H4 (cell line): ENCODE measurements at regions not wholly inside any gene's neighbourhood (a gene's known extent, or its start where the extent isn't known, plus 50 kb on each side); places are given as distances from the start of the nearest gene placed in this dataset.
"Not testable (repeated sequence)": the region's sequence is repeated elsewhere in the genome, so short reads cannot be mapped to it uniquely, and the experiment has no call there.

Experiments
- DNase-seq: peaks from one replicate; pipeline ENCODE4 v3.0.0-alpha.2; 2015; ENCODE audit warnings: low spot score

- DNase-seq: no peak
Measured at GRCh38 chr5:18334949-18335348, 700.7 kb downstream of the TAF11L14 start.

DNA sequence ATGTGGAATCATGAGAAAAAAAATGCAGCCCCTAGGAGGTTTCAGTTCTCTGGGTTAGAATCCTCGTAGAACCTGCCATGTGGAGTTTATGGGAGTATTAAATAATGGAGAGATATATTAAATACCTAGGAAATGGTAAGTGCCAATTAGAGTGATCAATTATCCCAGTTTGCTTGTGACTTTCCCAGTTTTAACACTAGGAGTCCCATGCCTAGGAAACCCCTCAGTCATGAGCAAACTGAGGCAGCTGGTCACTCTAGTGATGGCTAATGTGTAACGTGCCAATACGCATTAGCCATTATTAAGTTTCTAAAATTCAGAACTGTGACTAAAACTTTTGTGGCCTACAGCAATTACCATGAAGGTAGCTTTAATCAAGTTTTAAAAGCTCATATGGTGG lies 720.6 kb downstream of the TAF11L14 start:
- DNase-seq: no peak

- no peak for DNase-seq
Measured at GRCh38 chr5:18357486-18357885, 723.2 kb downstream of the TAF11L14 start.

DNA sequence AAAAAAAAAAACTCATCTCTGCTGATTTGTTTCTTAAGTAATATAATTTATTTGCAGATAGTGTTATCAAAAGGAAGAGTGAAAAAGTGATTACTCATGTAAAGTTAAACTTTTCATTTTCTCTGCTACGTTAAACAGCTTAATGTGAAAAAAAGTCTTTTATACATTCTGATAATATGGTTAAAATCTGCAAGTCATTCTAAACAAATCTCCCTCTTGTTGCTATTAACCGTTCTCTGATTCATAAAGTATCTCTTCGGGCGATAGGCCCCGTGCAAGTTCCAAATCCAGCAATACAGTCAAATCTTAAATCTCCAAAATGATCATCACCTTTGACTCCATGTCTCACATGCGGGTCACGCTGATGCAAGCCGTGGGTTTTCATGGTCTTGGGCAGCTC lies 732.0 kb downstream of the TAF11L14 start:
- no peak for DNase-seq

GRCh38 chr5:18370531-18370930 lies 736.3 kb downstream of the TAF11L14 start:
- DNase-seq: no peak

- no peak for DNase-seq
Measured at GRCh38 chr5:18375641-18376040, 741.4 kb downstream of the TAF11L14 start.

GRCh38 chr5:18378066-18378465 lies 743.8 kb downstream of the TAF11L14 start:
- no peak for DNase-seq

- DNase-seq: no peak
Measured at GRCh38 chr5:18379189-18379588, 744.9 kb downstream of the TAF11L14 start.

DNA sequence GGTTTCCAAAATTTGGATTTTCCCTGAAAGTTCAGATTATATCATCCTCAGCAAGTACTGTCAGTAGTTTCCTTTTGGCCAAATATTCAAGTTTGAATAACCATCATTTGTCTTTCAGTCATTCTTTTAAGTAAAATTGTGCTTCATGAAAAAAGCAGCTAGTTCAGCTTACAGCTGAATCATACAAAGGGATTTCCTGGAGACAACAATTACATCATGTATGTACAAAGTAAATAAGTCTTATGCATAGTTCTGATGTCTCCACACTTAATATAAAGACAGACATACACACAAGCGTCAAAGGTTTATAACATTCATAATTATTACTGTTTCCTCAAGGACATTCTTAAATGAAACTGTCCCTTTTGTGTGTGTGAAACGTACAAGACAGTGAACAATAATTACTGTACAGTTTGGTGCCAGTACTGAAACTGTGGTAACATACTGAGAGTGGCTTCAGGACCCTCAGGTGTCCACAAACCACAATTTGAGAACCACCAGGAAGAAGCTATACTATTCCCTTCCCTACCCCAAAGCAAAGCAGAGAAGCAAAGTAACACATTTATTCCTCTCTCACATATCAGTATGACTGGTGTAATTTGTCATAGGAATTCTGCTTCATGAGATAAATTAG lies 746.6 kb downstream of the TAF11L14 start:
- DNase-seq: no peak

GRCh38 chr5:18393565-18394442 lies 759.5 kb downstream of the TAF11L14 start:
- DNase-seq: peak; percentile 62

GRCh38 chr5:18394443-18394804 lies 760.2 kb downstream of the TAF11L14 start:
- no peak for DNase-seq

DNA sequence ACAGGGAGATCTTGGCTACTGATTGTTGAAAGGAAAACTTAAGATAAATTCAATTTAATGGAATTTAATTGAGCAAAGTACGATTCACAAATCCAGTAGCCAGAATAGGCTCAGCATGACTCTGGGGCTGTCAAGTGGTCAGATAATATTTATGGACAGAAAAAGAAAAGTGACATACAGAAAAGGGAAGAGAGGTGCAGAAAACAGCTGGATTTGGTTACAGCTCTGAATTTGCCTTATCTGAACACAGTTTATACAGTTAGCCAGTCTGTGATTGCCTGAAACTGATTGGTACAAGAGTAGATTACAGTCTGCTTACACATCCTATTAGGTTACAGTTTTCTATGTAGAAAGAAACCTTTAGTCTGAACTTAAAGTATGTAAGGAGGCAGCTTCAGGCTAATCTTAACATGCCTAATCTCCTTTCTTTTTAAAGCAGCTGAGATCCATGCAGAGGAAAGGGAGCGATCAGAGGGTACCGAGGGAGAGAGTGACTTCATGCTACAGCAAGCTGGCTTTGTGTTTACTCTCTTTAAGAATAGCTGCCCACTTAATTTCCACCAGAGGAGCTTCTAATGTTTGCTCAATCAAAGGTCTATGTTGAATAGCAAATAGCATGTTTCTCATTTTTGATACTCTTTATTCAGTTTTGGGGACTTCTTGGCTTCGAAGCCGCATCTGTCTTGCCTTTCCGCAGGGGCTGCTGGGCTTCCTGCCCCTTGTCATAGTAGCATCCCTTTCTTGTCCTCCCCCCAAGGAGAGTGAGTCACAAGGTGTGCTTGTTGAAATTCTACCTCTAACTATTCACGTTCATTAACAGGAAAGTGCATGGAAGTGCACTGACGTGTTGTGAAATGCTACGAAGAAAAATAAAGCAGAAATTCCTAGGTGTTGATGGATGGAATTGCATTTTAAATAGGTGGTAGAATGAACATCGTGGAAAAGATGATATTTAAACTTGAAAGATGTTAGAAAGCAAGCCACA lies 761.2 kb downstream of the TAF11L14 start:
- DNase-seq: no peak

DNA sequence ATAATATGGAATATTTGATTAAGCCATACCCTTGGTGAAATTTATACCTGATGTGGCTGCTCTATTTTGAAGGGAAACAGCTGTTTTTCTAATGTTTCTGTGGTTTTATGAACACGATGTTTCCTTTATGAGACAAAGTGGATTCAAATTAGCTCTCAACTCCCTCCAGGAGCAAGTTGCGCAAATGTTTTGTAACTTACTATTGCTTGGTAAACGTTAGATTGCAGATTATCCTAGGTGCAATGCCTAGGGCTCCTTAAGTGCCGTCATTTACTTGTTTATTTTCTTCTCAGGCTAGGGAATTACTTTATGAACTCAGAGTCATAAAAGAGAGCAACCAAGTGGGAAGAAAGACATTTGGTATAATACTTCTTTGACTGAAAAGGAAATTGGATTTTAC lies 763.1 kb downstream of the TAF11L14 start:
- peak; percentile 71 for DNase-seq

- no peak for DNase-seq
Measured at GRCh38 chr5:18397891-18398290, 763.6 kb downstream of the TAF11L14 start.

DNA sequence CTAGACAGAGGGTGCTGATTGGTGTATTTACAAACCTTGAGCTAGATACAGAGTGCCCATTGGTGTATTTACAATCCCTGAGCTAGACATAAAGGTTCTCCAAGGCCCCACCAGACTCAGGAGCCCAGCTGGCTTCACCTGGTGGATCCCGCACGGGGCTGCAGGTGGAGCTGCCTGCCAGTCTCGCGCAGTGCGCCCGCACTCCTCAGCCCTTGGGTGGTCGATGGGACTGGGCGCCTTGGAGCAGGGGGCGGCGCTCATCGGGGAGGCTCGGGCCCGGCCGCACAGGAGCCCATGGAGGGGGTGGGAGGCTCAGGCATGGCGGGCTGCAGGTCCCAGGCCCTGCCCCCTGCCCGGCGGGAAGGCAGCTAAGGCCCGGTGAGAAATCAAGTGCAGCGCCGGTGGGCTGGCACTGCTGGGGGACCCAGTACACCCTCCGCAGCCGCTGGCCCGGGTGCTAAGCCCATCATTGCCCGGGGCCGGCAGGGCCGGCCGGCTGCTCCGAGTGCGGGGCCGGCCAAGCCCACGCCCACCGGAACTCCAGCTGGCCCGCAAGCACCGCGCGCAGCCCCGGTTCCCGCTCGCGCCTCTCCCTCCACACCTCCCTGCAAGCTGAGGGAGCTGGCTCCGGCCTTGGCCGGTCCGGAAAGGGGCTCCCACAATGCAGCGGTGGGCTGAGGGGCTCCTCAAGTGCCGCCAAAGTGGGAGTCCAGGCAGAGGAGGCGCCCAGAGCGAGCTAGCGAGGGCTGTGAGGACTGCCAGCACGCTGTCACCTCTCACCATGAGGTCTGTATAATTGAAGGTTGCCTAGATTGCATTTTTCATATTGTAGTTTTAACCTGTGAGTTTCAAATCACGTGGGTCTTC lies 765.4 kb downstream of the TAF11L14 start:
- not testable (repeated sequence) for DNase-seq

DNA sequence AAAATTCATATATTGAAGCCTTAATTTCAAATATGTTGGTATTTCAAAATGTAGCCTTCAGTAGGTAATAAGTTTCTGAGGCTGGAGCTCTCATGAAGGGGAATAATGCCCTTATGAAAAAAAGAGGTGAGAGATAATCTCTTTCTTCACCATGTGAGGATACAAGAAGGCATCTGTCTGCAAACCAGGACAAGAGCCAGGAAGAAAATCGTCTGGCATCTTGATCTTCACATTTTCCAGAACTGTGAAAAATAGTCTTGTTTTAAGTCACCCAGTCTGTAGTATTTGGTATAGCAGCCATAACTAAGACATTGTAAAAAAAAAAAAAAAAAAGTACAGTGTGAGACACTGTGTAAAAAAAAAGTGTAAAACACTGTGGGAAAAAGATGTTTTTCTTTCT lies 768.9 kb downstream of the TAF11L14 start:
- no peak for DNase-seq

- DNase-seq: no peak
Measured at GRCh38 chr5:18403941-18404438, 769.7 kb downstream of the TAF11L14 start.

DNA sequence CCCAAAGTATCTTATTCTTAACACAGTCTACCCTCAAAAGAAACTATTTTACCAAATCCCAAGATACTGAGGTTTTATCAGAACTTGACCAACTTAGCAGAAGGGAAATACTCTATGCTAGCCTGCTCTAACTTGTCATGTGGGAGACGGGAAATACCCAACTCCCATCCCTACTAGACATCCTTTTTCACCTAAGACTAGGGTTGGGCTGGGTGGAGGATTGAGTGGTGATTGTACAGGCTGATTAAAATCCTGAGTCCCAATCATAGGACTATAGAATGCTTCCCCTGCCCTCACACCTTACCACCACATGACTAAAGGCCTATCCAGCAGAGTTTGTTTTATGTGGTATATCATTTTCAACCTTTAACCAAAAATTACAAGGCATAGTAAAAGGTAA lies 786.5 kb downstream of the TAF11L14 start:
- no peak for DNase-seq

GRCh38 chr5:18433336-18433735 lies 799.1 kb downstream of the TAF11L14 start:
- DNase-seq: no peak

DNA sequence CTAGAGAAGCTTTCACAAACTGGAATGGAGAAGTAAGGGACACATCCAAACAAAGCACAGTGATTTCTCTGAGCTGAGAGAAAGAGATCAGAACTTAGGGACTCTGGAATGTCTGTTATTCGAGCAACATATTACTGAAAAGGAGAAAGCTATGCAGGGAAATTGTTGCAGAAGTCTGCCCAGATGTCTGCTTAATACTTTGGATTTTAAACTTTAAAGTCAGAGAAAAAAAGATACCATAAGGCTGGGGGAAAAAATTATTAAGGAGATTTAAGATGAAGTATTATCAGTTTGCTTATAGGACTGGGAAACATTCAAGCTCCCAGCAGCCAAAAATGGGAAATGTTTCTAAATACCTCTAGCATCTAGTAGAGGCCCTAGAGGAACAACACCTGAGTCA lies 803.9 kb downstream of the TAF11L14 start:
- DNase-seq: no peak

DNA sequence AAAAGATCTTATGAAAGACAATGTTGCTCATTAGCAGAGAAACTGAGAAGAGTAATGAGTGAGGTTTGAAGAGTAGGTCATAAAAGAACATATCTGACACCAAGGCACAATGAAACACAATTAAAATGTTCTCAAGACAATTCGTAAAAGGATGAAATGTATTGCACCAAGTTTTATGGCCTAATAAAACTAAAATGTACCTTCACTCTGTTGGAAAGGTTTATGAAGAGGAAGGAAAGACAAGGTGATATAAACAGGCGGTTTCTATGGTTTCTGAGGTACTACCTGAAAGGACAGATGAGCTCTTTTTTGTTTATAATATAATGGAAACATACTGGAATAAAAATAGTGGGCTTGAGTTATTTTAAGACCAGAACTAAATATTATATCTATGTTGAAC lies 821.3 kb downstream of the TAF11L14 start:
- DNase-seq: no peak
